UCSD-AML1 (cell line): ENCODE measurements at regions not wholly inside any gene's neighbourhood (a gene's known extent, or its start where the extent isn't known, plus 50 kb on each side); places are given as distances from the start of the nearest gene placed in this dataset.
"Not testable (repeated sequence)": the region's sequence is repeated elsewhere in the genome, so short reads cannot be mapped to it uniquely, and the experiment has no call there.

Source experiments
- DNase-seq: peaks from one replicate; lab custom pipeline; 2025; ENCODE audit not compliant: unreplicated experiment; lab: John Stamatoyannopoulos, UW

DNA sequence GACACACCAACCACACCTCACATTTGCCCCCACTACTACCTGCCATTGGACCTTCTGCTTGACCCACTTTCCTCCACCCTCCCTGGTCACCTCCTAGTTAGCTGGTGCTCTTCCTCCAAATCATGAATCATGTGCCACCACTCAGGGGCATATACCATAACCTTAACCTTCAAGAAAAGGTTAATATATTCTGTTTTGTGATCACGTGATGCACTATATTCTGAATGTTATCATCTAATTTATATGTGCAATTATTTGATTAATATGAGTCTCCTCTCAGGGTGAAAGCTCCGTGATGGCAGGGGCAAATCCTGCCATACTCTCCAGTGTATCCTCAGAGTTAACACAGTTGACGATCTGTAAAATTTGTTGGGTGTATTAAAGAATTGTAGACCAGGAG is 635.5 kb downstream of the XPNPEP1 start:
- DNase-seq: no peak

DNA sequence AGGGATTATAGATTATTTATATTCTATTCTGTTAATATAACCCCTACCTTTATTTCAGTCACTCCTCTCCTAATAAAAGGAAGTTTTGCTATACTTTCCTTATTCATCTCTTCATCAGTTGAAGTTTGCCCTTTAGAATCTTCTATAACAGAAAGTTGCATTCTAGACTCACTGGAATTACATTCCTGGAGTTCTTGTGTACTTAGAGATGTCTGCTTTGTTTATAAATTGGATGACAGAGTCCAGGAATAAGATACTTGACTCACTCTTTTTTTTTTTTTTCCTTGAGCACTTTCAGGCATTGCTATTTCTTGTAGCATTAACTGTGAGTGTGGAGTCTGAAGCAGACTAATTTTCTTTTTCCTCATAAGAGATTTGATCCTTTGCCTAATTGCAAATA is 640.8 kb downstream of the XPNPEP1 start:
- no peak for DNase-seq

DNA sequence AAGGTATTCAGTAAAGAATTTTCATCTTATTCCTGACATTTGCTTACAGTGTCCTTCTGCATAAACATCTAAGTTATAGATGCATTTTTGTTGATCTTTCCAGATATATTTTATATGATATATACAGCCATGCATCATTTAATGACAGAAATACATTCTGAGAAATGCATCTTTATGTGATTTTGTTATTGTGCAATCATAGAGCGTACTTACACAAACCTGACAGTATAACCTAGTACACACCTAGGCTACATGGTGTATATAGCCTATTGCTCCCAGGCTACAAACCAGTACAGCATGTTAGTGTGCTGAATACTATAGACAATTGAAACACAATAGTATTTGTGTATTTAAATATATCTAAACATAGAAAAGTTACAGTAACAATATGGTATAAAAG is 642.0 kb downstream of the XPNPEP1 start:
- no peak for DNase-seq

DNA sequence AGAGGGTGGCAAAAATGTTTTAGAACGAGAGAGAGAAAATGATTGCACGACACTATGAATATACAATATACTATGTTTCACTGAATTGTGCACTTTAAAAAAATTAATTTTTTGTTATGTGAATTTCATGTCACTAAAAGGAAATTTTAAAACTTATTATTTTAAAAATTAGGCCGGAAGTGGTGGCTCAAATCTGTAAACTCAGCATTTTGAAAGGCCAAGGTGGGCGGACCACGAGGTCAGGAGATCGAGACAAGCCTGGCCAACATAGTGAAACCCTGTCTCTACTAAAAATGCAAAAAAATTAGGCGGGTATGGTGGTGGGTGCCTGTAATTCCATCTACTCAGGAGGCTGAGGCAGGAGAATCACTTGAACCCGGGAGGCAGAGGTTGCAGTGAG is 642.5 kb downstream of the XPNPEP1 start:
- DNase-seq: no peak

DNA sequence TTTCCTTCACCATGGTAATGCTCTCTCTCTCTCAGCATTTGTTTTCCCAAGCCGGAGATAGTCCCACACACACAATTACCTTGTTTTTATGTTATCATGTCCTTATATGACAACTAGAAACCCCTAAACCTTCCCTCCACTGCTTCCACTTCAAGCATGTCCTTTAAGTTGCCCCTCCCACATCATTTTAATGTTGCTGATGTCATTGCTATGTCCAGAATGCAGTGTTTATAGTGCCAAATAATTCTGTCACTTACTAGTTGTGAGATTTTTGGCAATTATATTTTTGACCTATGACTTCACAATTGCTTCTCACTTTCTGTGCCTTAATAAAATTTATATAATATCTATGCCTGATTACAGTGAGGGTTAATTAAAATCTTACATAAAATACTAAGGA is 645.9 kb downstream of the XPNPEP1 start:
- DNase-seq: no peak

DNA sequence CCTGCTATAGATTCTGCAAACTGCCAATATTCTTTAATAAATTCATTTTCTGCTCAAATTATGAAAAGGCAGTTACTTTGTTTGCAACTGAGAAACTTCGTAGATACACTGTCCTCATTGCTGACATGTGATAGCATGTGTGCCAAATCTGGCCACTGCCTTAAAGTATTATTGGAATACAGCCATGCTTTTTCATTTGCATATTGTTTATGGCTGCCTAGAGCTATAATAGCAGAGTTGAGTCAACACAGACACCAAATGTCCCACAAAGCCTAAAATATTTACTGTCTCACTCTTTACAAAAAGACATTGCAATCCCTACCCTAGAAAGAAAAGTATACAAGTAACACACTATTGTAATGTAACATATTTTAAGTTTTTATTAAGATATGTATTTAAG is 647.4 kb downstream of the XPNPEP1 start:
- no peak for DNase-seq

DNA sequence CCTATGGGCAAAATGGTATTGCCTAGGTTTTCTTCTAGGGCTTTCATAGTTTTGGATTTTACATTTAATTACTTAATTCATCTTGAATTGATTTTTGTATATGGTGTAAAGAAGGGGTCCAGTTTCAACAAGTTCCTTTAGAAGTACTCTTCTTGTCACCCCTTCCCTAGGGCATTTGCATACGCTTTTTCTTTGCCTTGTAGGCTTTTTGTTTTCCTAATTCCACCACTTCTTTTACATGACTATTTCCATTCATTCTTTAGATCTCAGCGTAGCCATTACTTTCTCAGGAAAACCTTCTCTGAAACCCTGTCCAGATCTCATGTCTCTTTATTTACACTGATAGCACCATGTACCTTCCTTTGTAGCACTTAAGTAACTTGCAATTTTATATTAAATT is 648.6 kb downstream of the XPNPEP1 start:
- DNase-seq: no peak

DNA sequence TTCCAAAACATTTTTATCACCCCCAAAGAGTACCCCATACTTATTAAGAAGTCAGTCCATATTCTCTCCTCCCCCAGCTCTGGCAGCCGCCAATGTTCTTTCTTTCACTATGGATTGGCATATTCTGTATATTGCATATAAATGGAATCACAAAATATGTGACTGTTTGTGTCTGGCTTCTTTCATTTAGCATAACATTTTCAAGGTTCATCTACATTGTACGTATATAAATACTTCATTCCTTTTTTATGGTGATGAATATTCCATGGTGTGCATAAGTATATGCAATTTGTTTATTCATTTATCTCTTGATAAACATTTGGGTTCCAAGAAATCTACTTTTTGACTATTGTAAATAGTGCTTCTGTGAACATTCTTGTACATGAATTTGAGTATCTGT is 653.1 kb downstream of the XPNPEP1 start:
- no peak for DNase-seq

DNA sequence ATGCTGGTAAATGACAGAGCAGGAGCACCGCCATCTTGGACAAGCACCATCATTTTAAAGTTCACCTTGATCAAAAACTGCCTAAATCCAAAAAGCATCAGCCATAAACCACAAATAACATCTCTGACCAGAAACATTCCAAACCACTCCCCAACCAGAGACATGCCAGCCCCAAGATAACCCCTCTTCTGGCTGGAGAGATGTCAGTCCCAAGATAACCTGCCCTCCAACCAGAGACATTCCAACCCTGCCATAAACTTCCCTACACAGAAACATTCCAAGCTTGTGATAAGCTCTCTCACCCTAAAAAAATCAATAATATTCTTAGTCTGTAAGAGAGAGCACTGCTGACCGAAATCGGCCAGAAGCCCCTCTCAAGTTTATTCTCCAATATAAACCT is 659.3 kb downstream of the XPNPEP1 start:
- no peak for DNase-seq

DNA sequence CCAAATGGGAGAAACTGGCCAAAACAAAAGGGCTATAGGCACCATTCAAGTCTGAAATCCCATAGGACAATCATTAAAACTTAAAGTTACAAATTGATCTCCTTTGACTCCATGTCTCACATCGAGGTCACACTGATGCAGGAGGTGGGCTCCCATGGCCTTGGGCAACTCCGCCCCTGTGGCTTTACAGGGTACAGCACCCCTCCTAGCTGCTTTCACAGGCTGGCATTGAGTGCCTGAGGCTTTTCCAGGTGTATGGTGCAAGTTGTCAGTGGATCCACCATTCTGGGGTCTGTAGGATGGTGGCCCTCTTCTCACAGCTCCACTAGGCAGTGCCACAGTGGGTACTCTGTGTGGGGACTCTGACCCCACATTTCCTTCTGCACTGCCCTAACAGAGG is 662.1 kb downstream of the XPNPEP1 start:
- no peak for DNase-seq

DNA sequence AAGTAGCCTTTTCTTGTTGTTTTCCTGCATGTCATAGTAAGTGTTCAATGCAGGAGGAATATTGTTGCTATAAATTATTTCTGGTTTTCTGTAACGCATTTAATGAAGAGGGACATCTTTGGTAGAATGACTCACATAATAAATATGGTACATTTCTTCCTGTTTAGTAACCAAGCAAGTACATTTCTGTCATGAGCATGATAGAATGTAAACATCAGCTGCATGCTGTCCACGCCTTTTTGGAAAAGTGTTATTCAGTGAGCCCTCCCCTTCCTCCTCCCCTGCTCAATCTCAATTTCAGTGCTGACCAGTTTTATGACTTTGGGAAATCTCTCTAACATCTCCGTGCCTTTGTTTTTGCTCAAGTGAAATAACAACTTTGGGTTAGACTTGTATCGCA is 664.0 kb downstream of the XPNPEP1 start:
- DNase-seq: no peak

DNA sequence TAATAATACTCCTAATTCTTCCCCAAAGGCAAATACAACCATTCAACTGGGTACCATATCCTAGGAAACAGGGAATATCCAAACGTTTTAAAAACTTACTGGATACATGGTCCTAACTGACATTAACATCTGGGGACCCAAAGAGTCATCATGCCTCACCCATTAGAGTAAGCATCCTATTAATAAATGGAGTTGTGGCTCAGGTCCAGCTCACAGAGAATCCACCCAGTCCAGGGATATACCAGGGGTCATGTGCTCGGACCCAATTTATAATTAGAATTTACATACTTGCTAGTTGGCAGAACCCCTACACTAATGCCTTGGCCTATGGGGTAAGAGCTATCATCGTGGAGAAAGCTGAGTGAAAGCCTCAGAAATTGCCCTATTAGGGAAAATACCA is 670.0 kb downstream of the XPNPEP1 start:
- DNase-seq: no peak

DNA sequence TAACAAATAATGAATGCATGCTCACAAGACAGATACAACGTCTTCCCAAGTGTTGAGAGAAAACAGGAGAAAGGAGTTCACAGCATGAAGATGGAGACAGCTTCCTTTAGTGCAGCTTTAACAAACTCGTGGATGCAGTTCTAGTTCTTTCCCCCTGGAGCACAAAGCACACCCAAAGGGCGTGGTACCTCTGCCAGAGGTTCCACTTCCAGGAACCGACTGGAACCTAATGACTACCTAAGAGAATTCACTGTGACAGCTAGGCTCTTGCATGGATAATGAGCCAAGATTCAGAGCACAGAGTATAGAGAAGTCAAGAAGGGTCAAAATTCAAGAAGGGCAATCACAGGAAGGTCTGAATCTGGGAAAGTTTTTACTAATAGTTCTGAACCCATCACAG is 673.2 kb downstream of the XPNPEP1 start:
- no peak for DNase-seq

DNA sequence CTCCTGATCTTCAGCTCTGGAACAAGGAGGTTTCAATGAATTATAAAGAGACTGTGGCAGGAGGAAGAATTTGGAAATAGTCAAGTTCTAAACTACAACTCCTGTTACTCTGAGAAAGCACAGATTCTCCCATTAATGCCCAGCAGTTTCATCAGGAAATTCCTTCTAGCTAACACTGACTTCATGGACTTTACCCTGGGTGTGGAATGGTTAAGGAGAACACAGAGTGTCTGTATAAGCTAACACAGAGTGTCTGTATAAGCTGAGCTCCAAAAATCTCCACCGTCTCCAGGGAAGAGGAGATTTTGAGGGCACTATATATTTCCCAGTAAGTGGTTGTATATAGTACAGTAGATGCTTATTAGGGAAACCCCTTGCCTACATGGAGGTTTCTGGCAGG is 675.5 kb downstream of the XPNPEP1 start:
- DNase-seq: no peak

DNA sequence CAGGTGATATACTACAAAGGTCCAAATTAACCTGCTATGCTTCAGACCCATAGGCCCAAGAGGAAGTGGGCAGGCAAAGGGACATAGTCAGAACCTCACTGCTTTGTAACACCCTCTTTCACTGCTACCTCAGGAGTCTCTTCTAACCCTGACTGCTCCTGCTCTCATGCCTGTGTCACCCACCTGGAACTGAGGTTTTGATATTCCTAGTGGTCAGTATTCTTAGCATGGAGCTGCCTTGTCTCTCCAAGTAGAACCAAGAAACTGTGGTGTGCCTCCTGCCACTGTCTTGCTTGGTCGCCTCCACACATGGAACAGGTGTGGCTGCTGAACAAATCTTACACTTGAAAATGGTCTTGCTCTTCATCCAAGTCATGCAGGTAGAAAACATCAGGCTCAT is 677.5 kb downstream of the XPNPEP1 start:
- DNase-seq: no peak

DNA sequence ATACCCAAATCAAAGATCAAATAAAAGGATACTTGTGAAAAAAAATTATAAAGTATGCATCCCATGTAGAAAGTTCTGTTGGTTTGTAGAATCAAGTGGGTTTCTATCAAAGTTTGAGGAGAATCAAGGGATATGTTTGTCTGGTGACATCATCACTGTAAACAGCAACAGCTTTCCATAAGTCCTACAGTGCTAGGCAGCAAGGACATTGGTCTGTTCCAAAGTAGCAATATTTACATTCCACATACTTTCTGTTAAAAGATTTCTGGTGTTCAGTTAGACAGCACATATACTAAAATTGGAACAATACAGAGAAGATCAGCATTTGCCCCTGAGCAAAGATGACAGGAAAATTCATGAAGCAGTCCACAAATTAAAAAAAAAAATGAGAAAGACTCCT is 683.9 kb downstream of the XPNPEP1 start:
- DNase-seq: no peak

DNA sequence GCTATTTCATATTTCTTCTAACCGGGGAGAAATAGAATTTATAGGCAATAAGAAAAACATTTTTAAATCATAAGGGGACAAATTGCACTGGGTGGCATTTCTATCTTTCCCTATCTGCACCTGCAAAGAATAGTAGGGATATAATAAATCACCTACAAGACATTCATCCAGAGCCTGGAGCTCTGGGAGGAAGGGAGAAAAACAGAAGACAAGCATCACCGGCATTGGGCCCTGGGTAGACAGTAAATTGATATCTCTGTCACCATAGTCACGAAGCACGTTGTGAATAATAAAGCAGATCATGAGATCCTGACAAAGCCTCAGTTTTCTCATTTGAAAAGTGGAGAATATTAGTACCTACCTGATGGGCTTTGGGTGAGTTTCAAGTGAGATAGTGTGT is 685.6 kb downstream of the XPNPEP1 start:
- no peak for DNase-seq

DNA sequence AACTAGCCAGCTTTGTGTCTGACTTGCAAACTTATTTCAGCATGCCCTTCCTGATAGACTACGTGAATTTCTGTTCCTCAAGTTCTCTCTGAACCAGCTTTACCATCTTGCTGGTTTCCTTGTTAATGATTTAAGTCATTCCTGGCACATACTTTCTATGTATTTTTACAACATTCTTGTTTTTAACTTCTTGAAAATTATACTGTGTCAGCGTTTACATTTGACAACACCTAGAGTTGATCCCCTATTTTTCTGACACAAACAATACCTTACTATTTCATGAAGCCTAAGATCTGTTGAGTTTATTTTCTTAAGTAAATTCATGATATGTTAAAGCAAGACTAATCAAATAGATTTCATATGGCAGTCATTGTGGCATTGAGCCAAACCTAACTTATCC is 686.3 kb downstream of the XPNPEP1 start:
- DNase-seq: no peak

DNA sequence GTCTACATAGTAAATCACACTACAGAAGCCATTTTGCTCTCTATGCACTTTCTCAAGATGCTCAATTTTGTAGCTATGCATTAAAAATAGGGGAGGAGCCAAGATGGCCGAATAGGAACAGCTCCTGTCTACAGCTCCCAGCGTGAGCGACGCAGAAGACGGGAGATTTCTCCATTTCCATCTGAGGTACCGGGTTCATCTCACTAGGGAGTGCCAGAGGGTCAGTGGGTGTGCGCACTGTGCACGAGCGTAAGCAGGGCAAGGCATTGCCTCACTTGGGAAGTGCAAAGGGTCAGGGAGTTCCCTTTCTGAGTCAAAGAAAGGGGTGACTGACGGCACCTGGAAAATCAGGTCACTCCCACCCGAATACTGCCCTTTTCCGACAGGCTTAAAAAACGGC is 699.8 kb downstream of the XPNPEP1 start:
- not testable (repeated sequence) for DNase-seq

DNA sequence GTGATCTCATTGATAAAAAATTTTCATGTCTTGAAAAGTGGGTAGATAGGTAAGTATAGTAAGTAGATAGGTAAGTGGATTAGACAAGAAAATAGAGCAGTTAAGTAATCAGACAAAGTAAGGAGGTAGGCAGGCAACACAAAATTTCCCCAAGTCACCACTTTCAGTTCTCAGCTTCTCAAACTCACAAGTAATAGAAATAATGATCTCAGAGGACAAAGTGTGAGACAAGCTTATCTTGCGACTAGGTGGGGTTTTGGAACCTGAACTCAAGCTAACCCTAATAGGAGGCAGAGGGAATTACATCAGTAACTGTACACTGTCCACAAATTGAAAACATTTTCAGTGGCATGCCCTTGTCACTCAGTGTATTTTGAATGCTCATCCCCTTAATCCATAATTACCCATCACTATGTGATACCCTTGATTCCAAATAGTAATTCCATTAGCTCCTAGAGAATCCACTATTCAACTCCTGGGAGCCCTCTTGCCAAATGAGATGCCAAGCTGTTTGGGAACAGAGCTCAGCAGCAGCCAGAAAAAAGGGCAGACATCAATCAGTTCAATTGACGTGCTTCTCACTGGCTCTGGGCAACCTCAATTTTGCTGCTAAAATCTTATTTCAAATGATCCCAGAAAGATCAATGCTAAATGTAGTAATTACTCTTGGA is 703.2 kb downstream of the XPNPEP1 start:
- no peak for DNase-seq

DNA sequence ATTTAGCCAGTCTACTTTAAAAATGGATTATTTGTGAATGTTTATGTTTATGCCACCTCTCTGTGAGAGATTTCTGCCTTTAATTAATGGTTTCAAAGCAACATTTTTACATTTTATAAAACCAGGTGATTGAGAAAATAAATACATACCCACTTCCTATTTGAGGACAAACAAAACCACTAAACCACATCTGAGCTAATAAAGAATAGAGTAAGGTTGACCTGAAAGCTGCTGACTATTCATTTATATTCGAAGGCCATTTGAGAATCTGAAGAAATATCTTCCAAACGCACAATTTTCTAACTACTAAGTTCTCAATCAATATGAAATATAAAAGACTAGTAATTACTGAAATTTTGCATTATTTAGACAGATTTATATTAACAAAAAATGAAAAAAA is 705.1 kb downstream of the XPNPEP1 start:
- no peak for DNase-seq

DNA sequence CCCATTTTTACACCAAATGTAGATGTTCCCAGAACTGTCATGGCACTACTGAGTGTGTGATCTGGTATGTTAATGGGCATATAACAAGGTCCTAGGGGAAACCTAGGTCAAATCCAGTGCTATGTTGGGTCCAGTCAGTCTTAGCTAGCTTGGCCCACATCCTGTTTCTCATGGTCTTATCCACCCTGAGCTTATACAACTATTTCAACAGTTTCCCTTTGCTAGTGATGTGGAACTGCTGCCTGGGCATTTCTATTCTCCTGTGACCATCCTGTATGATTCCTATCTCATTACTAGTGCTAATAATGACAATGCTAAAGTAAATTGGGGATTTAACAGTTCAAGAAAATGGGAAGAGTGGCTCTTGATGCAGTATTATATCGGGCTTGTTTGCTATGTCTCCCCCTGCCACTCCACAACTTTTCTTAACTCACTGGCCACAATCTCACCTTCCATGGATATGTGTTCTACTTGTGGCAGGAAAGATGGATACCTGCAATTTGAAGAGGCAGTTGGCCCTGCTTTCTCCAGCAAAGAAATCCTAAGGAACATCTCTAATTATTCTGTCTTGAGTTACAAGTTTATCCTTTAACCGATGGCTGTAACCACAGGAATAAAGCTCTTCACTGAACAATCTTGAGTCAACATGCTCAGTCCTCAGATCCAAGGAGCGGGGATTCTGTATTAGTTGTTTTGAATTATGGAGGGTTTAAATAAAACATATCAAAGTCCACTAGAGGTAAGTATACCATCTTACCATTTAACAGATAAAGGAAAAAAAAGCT is 707.8 kb downstream of the XPNPEP1 start:
- DNase-seq: no peak

DNA sequence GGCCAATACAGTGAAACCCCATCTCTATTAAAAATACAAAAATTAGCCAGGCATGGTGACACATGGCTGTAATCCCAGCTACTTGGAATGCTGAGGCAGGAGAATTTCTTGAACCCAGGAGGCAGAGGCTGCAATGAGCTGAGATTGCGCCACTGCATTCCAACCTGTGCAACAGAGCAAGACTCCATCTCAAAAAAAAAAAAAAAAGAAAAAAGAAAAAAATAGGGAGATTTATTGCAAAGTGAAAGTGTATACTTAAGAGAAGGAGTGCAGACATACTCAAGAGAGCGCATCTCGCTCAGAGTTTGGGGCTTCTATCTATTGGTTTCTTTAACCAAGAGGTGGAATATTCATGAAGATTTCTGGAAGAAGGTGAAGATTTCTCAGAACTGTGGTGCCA is 708.4 kb downstream of the XPNPEP1 start:
- DNase-seq: not testable (repeated sequence)
